SK-N-SH (cell line): ENCODE measurements at regions not wholly inside any gene's neighbourhood (a gene's known extent, or its start where the extent isn't known, plus 50 kb on each side); places are given as distances from the start of the nearest gene placed in this dataset.

Experiments
- CTCF ChIA-PET: fragments of 300-600, 350-600 bp; formaldehyde crosslinking; extraction: SDS; loops from one replicate; lab custom pipeline; 2021; lab: Yijun Ruan, JAX
- POLR2A ChIA-PET: fragments of 350-600 bp; sonication (Branson Sonifier 250); formaldehyde crosslinking; extraction: SDS; loops from one replicate; lab custom pipeline; 2020; ENCODE audit warnings: antibody characterized with exemption, inconsistent platforms; lab: Yijun Ruan, JAX
- DNase-seq: peaks from one replicate; pipeline ENCODE4 v3.0.0; 2012
- H2AFZ ChIP-seq: fragments of 200-600 bp; sonication (generic); 2 replicates; pipeline ENCODE4 v1.8.1; 2016; ENCODE audit warnings: antibody characterized with exemption, mild to moderate bottlenecking, low read depth
- H3F3A ChIP-seq: fragments of 200-600 bp; sonication (generic); replicated peaks from 2 replicates; pipeline ENCODE3; 2016; ENCODE audit warnings: antibody characterized with exemption, mild to moderate bottlenecking; ENCODE audit not compliant: insufficient read depth
- H3K27ac ChIP-seq, 2 experiments: fragments of 200-500 bp in 1 of 2; fragments of 200-600 bp in 1 of 2; sonication (Bioruptor generic) in 1 of 2; sonication (generic), shearing (Covaris generic) in 1 of 2; 2 replicates each; pipeline versions ENCODE4 v1.5.1 to v1.6.1; 2014 to 2016; ENCODE audit warnings: low read depth in 2 of 2, inconsistent platforms in 1 of 2, low read length in 1 of 2, mild to moderate bottlenecking in 1 of 2, mixed read lengths in 1 of 2
- H3K27me3 ChIP-seq: fragments of 200-600 bp; sonication (generic), shearing (Covaris generic); 2 replicates; pipeline ENCODE4 v1.6.1; 2016; ENCODE audit warnings: mixed run types; ENCODE audit not compliant: insufficient read depth
- H3K36me3 ChIP-seq, 2 experiments: fragments of 200-500 bp in 1 of 2; fragments of 200-600 bp in 1 of 2; sonication (Bioruptor generic) in 1 of 2; sonication (generic) in 1 of 2; replicated peaks in 1 of 2; 2 replicates each; pipeline versions ENCODE3 to v1.5.1; 2014 to 2016; ENCODE audit warnings: low read length in 1 of 2, mild to moderate bottlenecking in 1 of 2; ENCODE audit not compliant: insufficient read depth in 2 of 2, control insufficient read depth in 1 of 2
- H3K4me1 ChIP-seq, 2 experiments: fragments of 200-500 bp in 1 of 2; fragments of 200-600 bp in 1 of 2; sonication (Bioruptor generic) in 1 of 2; sonication (generic), shearing (Covaris generic) in 1 of 2; 2 replicates each; pipeline versions ENCODE4 v1.5.1 to v1.6.1; 2014 to 2016; ENCODE audit warnings: low read depth in 1 of 2, low read length in 1 of 2, mixed run types in 1 of 2; ENCODE audit not compliant: insufficient read depth in 2 of 2, control insufficient read depth in 1 of 2
- H3K4me2 ChIP-seq: fragments of 200-600 bp; sonication (generic), shearing (Covaris generic); 2 replicates; pipeline ENCODE4 v1.6.1; 2017; ENCODE audit warnings: mixed run types
- H3K4me3 ChIP-seq, 2 experiments: fragments of 200-500 bp in 1 of 2; fragments of 200-600 bp in 1 of 2; sonication (Bioruptor generic) in 1 of 2; sonication (generic), shearing (Covaris generic) in 1 of 2; 2 replicates each; pipeline versions ENCODE4 v1.5.1 to v1.8.1; 2014 to 2016; ENCODE audit warnings: low read depth in 2 of 2, inconsistent platforms in 1 of 2, low read length in 1 of 2, mild to moderate bottlenecking in 1 of 2, mixed read lengths in 1 of 2, moderate library complexity in 1 of 2
- H3K79me2 ChIP-seq: fragments of 200-600 bp; sonication (generic); 2 replicates; pipeline ENCODE4 v1.8.1; 2017; ENCODE audit warnings: mild to moderate bottlenecking; ENCODE audit not compliant: insufficient read depth
- H3K9ac ChIP-seq: fragments of 200-600 bp; sonication (generic); 2 replicates; pipeline ENCODE4 v1.6.1; 2017; ENCODE audit warnings: mixed run types
- H3K9me2 ChIP-seq: fragments of 200-600 bp; sonication (generic); 2 replicates; pipeline ENCODE4 v1.6.1; 2017; ENCODE audit warnings: mixed run types
- H3K9me3 ChIP-seq: fragments of 200-600 bp; sonication (generic); 2 replicates; pipeline ENCODE4 v1.6.1; 2017; ENCODE audit warnings: mixed run types, mild to moderate bottlenecking, moderate library complexity
- H4K20me1 ChIP-seq: fragments of 200-600 bp; sonication (generic); 2 replicates; pipeline ENCODE4 v1.6.1; 2017; ENCODE audit warnings: mild to moderate bottlenecking, mixed run types; ENCODE audit not compliant: insufficient read depth
- CTCF ChIP-seq: fragments of 200-600 bp; sonication (generic); IDR thresholded peaks from 2 replicates; pipeline ENCODE4 v1.6.1; 2017; ENCODE audit warnings: antibody characterized with exemption, mild to moderate bottlenecking, moderate library complexity
- FOSL2 ChIP-seq: IDR thresholded peaks from 2 replicates; pipeline ENCODE4 v1.4.0; 2012; ENCODE audit warnings: low read depth, mild to moderate bottlenecking, moderate library complexity, borderline replicate concordance
- FOXJ3 ChIP-seq: sonication (generic); formaldehyde crosslinking; IDR thresholded peaks from 2 replicates; pipeline ENCODE4 v1.5.1; 2020; ENCODE audit warnings: mild to moderate bottlenecking, missing genetic modification reagents
- FOXM1 ChIP-seq: IDR thresholded peaks from 2 replicates; pipeline ENCODE4 v1.4.0; 2012; ENCODE audit warnings: low read depth, mild to moderate bottlenecking
- IRF3 ChIP-seq: fragments of 150-350 bp; IDR thresholded peaks from 2 replicates; pipeline ENCODE4 v1.6.1; 2016; ENCODE audit warnings: mild to moderate bottlenecking, low read depth, low read length
- JUND ChIP-seq: IDR thresholded peaks from 2 replicates; pipeline ENCODE4 v1.4.0; 2012
- MEF2A ChIP-seq: IDR thresholded peaks from 2 replicates; pipeline ENCODE4 v1.4.0; 2012; ENCODE audit warnings: low read depth, borderline replicate concordance
- NFIC ChIP-seq: IDR thresholded peaks from 2 replicates; pipeline ENCODE4 v1.4.0; 2012; ENCODE audit warnings: borderline replicate concordance
- PBX3 ChIP-seq: IDR thresholded peaks from 2 replicates; pipeline ENCODE4; 2012
- POLR2AphosphoS5 ChIP-seq: IDR thresholded peaks from 2 replicates; pipeline ENCODE4 v1.6.1; 2012; ENCODE audit warnings: low read depth, low read length
- RCOR1 ChIP-seq: fragments of 150-350 bp; IDR thresholded peaks from 2 replicates; pipeline ENCODE4 v1.6.1; 2017; ENCODE audit warnings: antibody characterized with exemption, low read length
- RXRA ChIP-seq: IDR thresholded peaks from 2 replicates; pipeline ENCODE4 v1.4.0; 2012; ENCODE audit warnings: low read depth, mild to moderate bottlenecking, borderline replicate concordance
- SIN3A ChIP-seq: IDR thresholded peaks from 2 replicates; pipeline ENCODE4 v1.6.1; 2012; ENCODE audit warnings: low read depth, mild to moderate bottlenecking, low read length, moderate library complexity, borderline replicate concordance
- TAF1 ChIP-seq: IDR thresholded peaks from 2 replicates; pipeline ENCODE4 v1.6.1; 2012; ENCODE audit warnings: low read depth, mild to moderate bottlenecking, low read length, moderate library complexity, borderline replicate concordance
- USF2 ChIP-seq: fragments of 150-350 bp; IDR thresholded peaks from 2 replicates; pipeline ENCODE4 v1.6.1; 2017; ENCODE audit warnings: antibody characterized with exemption, low read length, low read depth, borderline replicate concordance
- WGBS: methylation state at CpG from one replicate; pipeline ENCODE4 v1.1.6; 2017; ENCODE audit warnings: low lambda C conversion rate; 5-methylcytosine and 5-hydroxymethylcytosine counted together
- TF ChIP-seq, protein P1 (sequence below): IDR thresholded peaks from 2 replicates; pipeline ENCODE4 v1.4.0; 2012; ENCODE audit warnings: low read depth, borderline replicate concordance
- TF ChIP-seq, protein P2 (sequence below): IDR thresholded peaks from 2 replicates; pipeline ENCODE4 v1.4.0; 2012; ENCODE audit warnings: low read depth

DNA sequence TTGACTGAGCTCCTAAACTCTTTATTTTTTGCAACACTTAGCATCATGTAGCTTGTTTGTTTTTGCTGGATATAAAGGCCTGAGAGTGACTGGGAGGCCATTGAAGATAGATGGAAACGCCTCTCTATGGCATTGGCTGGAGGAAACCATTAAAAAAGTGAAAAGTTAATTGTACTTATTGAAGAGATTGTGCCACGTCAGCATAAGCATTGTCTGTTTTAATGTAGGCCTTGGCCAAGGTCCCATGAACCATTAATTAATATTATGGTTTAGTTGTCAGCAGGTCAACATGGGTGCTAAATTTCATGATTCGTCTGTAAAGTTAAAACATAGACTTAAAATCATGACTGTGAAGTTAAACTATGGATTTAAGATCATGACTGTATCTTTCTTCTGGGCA lies 178.6 kb downstream of the GATA3 start:
- peaks cover 0 to 8% of the 10 kb centered on the region in 2 experiments; a peak in 2 of 4 replicates for H3K4me1 ChIP-seq
- H3F3A ChIP-seq, result no peaks in the 10 kb centered on the region
- no peaks in the 10 kb centered on the region; the same call in 1 of the 2 replicates for H3K27me3 ChIP-seq
- ChIA-PET POLR2A (no interaction called here), CTCF (no interaction called here)
- TF ChIP-seq TAF1 (no peak), PBX3 (no peak), USF2 (no peak), RXRA (no peak), FOXM1 (no peak), RCOR1 (no peak), JUND (no peak), FOXJ3 (no peak), IRF3 (no peak), MEF2A (no peak), CTCF (no peak), SIN3A (no peak), FOSL2 (no peak), NFIC (no peak), POLR2AphosphoS5 (no peak)
- TF ChIP-seq, protein P1, sequence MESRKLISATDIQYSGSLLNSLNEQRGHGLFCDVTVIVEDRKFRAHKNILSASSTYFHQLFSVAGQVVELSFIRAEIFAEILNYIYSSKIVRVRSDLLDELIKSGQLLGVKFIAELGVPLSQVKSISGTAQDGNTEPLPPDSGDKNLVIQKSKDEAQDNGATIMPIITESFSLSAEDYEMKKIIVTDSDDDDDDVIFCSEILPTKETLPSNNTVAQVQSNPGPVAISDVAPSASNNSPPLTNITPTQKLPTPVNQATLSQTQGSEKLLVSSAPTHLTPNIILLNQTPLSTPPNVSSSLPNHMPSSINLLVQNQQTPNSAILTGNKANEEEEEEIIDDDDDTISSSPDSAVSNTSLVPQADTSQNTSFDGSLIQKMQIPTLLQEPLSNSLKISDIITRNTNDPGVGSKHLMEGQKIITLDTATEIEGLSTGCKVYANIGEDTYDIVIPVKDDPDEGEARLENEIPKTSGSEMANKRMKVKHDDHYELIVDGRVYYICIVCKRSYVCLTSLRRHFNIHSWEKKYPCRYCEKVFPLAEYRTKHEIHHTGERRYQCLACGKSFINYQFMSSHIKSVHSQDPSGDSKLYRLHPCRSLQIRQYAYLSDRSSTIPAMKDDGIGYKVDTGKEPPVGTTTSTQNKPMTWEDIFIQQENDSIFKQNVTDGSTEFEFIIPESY, result no peak
- TF ChIP-seq, protein P2, sequence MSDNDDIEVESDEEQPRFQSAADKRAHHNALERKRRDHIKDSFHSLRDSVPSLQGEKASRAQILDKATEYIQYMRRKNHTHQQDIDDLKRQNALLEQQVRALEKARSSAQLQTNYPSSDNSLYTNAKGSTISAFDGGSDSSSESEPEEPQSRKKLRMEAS, result no peak
- no peak overlapping the region for H2AFZ ChIP-seq
- DNase-seq, result no peak
- H3K4me3 ChIP-seq, result no peak overlapping the region
- H3K9ac ChIP-seq, result no peak overlapping the region
- 61% methylated on average over 3 of the region's 3 CpGs for WGBS
- no peaks in the 10 kb centered on the region for H4K20me1 ChIP-seq
- H3K4me2 ChIP-seq, result no peak overlapping the region
- H3K9me2 ChIP-seq, result no peaks in the 10 kb centered on the region
- no peak overlapping the region for H3K27ac ChIP-seq
- no peaks in the 10 kb centered on the region for H3K79me2 ChIP-seq
- H3K9me3 ChIP-seq, result no peaks in the 10 kb centered on the region
- H3K36me3 ChIP-seq, result no peaks in the 10 kb centered on the region
